GM12891 (cell line): ENCODE measurements at regions not wholly inside any gene's neighbourhood (a gene's known extent, or its start where the extent isn't known, plus 50 kb on each side); places are given as distances from the start of the nearest gene placed in this dataset.

ENCODE experiments used
- DNase-seq: peaks from one replicate; pipeline ENCODE4 v3.0.0; 2011; ENCODE audit warnings: low spot score; ENCODE audit not compliant: insufficient read length
- FAIRE-seq: peaks from 2 replicates; lab custom pipeline; 2011; peaks lifted over from hg19 to GRCh38; lab: Jason Lieb, UNC
- PAX5 ChIP-seq: IDR thresholded peaks from 2 replicates; pipeline ENCODE4 v1.6.1; 2011; ENCODE audit warnings: low read length, moderate library complexity, mild to moderate bottlenecking; ENCODE audit not compliant: insufficient read depth, severe bottlenecking
- POLR2A ChIP-seq: IDR thresholded peaks from 2 replicates; pipeline ENCODE4 v1.6.1; 2011; ENCODE audit warnings: low read depth, low read length, control low read depth
- POLR2AphosphoS5 ChIP-seq: IDR thresholded peaks from 2 replicates; pipeline ENCODE4 v1.6.1; 2011; ENCODE audit warnings: low read depth, low read length, control low read depth
- POU2F2 ChIP-seq: IDR thresholded peaks from 2 replicates; pipeline ENCODE4 v1.6.1; 2011; ENCODE audit warnings: low read depth, mild to moderate bottlenecking, control low read depth, low read length, moderate library complexity
- SPI1 ChIP-seq: IDR thresholded peaks from 2 replicates; pipeline ENCODE4 v1.6.1; 2011; ENCODE audit warnings: low read depth, low read length, control low read depth
- TAF1 ChIP-seq: IDR thresholded peaks from 2 replicates; pipeline ENCODE4 v1.6.1; 2011; ENCODE audit warnings: low read depth, low read length, control low read depth

GRCh38 chrX:145524931-145525330, 277.6 kb downstream of the SPANXN1 start:
- FAIRE-seq (no peak), DNase-seq (no peak)
- no peak for TF ChIP-seq POU2F2
- TF ChIP-seq SPI1, result no peak
- no peak for TF ChIP-seq POLR2A
- TF ChIP-seq PAX5, result no peak
- TF ChIP-seq POLR2AphosphoS5, result no peak
- TF ChIP-seq TAF1, result no peak

- FAIRE-seq (no peak), DNase-seq (no peak)
- TF ChIP-seq POU2F2 (no peak), POLR2AphosphoS5 (no peak), PAX5 (no peak)
Observed at GRCh38 chrX:145532176-145532780, 285.0 kb downstream of the SPANXN1 start.

DNA sequence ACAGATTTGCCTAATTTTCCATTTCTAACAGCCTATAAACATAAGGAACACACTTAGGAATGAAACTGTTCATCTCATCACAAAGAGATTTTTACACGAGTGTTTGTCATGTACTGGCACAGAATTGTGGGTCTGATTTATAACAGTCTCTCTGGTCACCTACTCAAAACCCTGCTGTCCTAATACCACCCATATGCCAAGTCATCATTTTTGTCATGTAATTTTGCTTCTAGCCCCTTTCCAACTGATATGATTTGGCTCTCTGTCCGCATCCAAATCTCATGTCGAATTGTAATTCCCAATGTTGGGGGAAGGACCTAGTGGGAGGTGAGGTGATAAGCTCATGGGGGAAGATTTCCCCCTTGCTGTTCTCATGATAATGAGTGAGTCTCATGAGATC, 284.1 kb upstream of the SLITRK2 start:
- DNase-seq (no peak), FAIRE-seq (no peak)
- TF ChIP-seq POLR2AphosphoS5, result no peak
- no peak for TF ChIP-seq TAF1
- TF ChIP-seq PAX5, result no peak
- TF ChIP-seq SPI1, result no peak
- no peak for TF ChIP-seq POLR2A
- no peak for TF ChIP-seq POU2F2

DNA sequence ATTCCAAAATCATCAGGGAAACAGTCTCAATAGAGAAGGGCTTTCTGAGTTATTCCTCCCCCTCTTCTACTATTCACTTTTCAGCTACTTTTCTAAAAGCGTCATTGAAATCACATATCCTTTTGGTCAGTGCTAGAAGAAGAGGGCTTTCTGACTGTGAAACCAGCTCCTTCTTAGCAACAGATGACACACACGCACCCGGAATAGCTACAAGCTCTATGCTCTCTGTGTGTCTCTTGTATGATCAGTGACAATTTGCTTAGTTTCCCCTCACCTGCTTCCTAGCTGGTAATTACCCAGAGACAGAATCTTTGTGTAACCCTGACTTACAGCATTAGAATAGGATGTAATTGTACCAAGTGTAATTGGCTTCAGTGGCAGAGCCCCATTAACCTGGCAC, 268.1 kb upstream of the SLITRK2 start:
- no peak for FAIRE-seq
- DNase-seq, result no peak
- TF ChIP-seq SPI1 (no peak), POU2F2 (no peak), PAX5 (no peak), TAF1 (no peak), POLR2AphosphoS5 (no peak), POLR2A (no peak)

DNA sequence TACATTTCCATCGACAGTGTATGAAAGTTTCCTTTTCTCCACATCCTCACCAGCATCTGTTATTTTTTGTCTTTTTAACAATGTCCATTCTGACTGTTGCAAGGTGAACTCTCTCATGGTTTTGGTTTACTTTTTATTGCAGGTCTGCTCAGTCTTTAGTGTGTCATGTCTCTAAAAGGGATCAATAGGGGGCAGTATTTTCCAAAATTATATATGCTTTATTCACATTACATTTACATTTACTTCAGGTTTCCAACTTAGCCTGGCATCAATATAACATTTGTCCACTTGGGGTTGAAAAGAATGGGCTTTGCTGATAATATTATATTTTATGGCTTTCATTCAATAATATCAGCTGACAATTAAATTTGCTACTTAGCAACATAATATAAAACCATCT, 265.0 kb upstream of the SLITRK2 start:
- TF ChIP-seq TAF1 (no peak), POU2F2 (no peak), POLR2AphosphoS5 (no peak), SPI1 (no peak)
- FAIRE-seq, result no peak
- DNase-seq, result no peak

GRCh38 chrX:145553702-145554101, 263.9 kb upstream of the SLITRK2 start:
- TF ChIP-seq PAX5 (no peak), POLR2AphosphoS5 (no peak), TAF1 (no peak), POU2F2 (no peak), SPI1 (no peak), POLR2A (no peak)
- DNase-seq (no peak), FAIRE-seq (no peak)

- no peak for TF ChIP-seq TAF1
- no peak for TF ChIP-seq POU2F2
- no peak for TF ChIP-seq POLR2AphosphoS5
- no peak for TF ChIP-seq PAX5
- no peak for TF ChIP-seq POLR2A
- TF ChIP-seq SPI1, result no peak
- FAIRE-seq, result no peak
- no peak for DNase-seq
Observed at GRCh38 chrX:145563159-145563558, 254.5 kb upstream of the SLITRK2 start.

- no peak for TF ChIP-seq TAF1
- no peak for TF ChIP-seq POLR2AphosphoS5
- TF ChIP-seq PAX5, result no peak
- TF ChIP-seq POU2F2, result no peak
- TF ChIP-seq POLR2A, result no peak
- no peak for TF ChIP-seq SPI1
- FAIRE-seq (no peak), DNase-seq (no peak)
Observed at GRCh38 chrX:145609951-145610511, 207.6 kb upstream of the SLITRK2 start.

GRCh38 chrX:145613894-145614293, 203.7 kb upstream of the SLITRK2 start:
- TF ChIP-seq PAX5 (no peak), POLR2AphosphoS5 (no peak), POLR2A (no peak), POU2F2 (no peak), TAF1 (no peak), SPI1 (no peak)
- no peak for FAIRE-seq
- no peak for DNase-seq

DNA sequence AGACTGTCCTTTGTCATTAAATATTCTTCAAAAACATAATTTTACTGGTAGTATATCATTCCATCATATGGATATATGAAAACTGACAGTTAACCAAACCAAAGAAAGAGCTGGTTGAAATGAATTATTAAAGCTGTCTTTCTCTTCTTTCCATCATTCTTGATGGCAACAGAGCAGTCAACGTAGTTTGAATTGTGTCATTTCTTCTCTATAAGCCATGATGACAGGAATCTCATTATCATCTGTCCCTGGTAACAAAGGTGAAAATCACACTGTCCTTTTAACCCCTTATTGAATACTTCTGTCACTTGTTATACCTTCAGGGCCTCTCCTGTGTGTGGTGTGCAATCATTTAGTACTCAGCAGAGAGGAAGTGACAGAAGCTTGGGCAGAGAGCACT, 197.0 kb upstream of the SLITRK2 start:
- DNase-seq (no peak), FAIRE-seq (no peak)
- no peak for TF ChIP-seq POU2F2
- no peak for TF ChIP-seq PAX5
- no peak for TF ChIP-seq POLR2AphosphoS5
- no peak for TF ChIP-seq POLR2A
- no peak for TF ChIP-seq TAF1
- TF ChIP-seq SPI1, result no peak

- FAIRE-seq (no peak), DNase-seq (no peak)
- TF ChIP-seq TAF1 (no peak), POU2F2 (no peak), POLR2AphosphoS5 (no peak), SPI1 (no peak), POLR2A (no peak)
Observed at GRCh38 chrX:145623453-145623852, 194.2 kb upstream of the SLITRK2 start.
